ENCODE measurements at regions not wholly inside any gene's neighbourhood (a gene's known extent, or its start where the extent isn't known, plus 50 kb on each side); places are given as distances from the start of the nearest gene placed in this dataset.

- no peak for DNase-seq (ENCODE audit: low spot score)
Measured at GRCh38 chr19:27691991-27692390, 1521.0 kb downstream of the UQCRFS1 start.

- DNase-seq (ENCODE audit: low spot score) = no peak
Measured at GRCh38 chr19:27689734-27690241, 1523.2 kb downstream of the UQCRFS1 start.

- no peak for DNase-seq (ENCODE audit: low spot score)
Measured at GRCh38 chr19:27684293-27684692, 1528.7 kb downstream of the UQCRFS1 start.

- no peak for DNase-seq (ENCODE audit: low spot score)
Measured at GRCh38 chr19:27681972-27682371, 1531.0 kb downstream of the UQCRFS1 start.

GRCh38 chr19:27679905-27680304, 1533.0 kb downstream of the UQCRFS1 start:
- no peak for DNase-seq (ENCODE audit: low spot score)

GRCh38 chr19:27679399-27679798, 1533.6 kb downstream of the UQCRFS1 start:
- no peak for DNase-seq (ENCODE audit: low spot score)

GRCh38 chr19:27676877-27677276, 1536.1 kb downstream of the UQCRFS1 start:
- DNase-seq (ENCODE audit: low spot score) = no peak

- DNase-seq (ENCODE audit: low spot score) = no peak
Measured at GRCh38 chr19:27676334-27676733, 1536.6 kb downstream of the UQCRFS1 start.

GRCh38 chr19:27675771-27676170, 1537.2 kb downstream of the UQCRFS1 start:
- DNase-seq (ENCODE audit: low spot score) = no peak

GRCh38 chr19:27674701-27675100, 1538.2 kb downstream of the UQCRFS1 start:
- no peak for DNase-seq (ENCODE audit: low spot score)

GRCh38 chr19:27673986-27674385, 1539.0 kb downstream of the UQCRFS1 start:
- DNase-seq (ENCODE audit: low spot score) = no peak

GRCh38 chr19:27672309-27673047, 1540.5 kb downstream of the UQCRFS1 start:
- DNase-seq (ENCODE audit: low spot score) = no peak

GRCh38 chr19:27671876-27672275, 1541.1 kb downstream of the UQCRFS1 start:
- no peak for DNase-seq (ENCODE audit: low spot score)

- DNase-seq (ENCODE audit: low spot score) = no peak
Measured at GRCh38 chr19:27660428-27660827, 1552.5 kb downstream of the UQCRFS1 start.

GRCh38 chr19:27657271-27658051, 1555.5 kb downstream of the UQCRFS1 start:
- DNase-seq (ENCODE audit: low spot score) = no peak

- no peak for DNase-seq (ENCODE audit: low spot score)
Measured at GRCh38 chr19:27654266-27654990, 1558.5 kb downstream of the UQCRFS1 start.

GRCh38 chr19:27652796-27653195, 1560.2 kb downstream of the UQCRFS1 start:
- no peak for DNase-seq (ENCODE audit: low spot score)

GRCh38 chr19:27652281-27652680, 1560.7 kb downstream of the UQCRFS1 start:
- no peak for DNase-seq (ENCODE audit: low spot score)

GRCh38 chr19:27647423-27647822, 1565.5 kb downstream of the UQCRFS1 start:
- no peak for DNase-seq (ENCODE audit: low spot score)

GRCh38 chr19:27635401-27635800, 1577.5 kb downstream of the UQCRFS1 start:
- no peak for DNase-seq (ENCODE audit: low spot score)

- DNase-seq (ENCODE audit: low spot score) = no peak
Measured at GRCh38 chr19:27618006-27618405, 1594.9 kb downstream of the UQCRFS1 start.

- no peak for DNase-seq (ENCODE audit: low spot score)
Measured at GRCh38 chr19:27580906-27581305, 1632.0 kb downstream of the UQCRFS1 start.

Data from hematopoietic multipotent progenitor cell treated with erythropoietin and hydrocortisone succinate and interleukin-3 and kit ligand, for 17 days (in vitro differentiated cells).